Panc1 (cell line): ENCODE measurements at regions not wholly inside any gene's neighbourhood (a gene's known extent, or its start where the extent isn't known, plus 50 kb on each side); places are given as distances from the start of the nearest gene placed in this dataset.

Experiments
- ATAC-seq: fragments of 200-7000 bp; cut with Tn5 transposase; 2 replicates; pipeline ENCODE4 v1.9.1; 2020; ENCODE audit warnings: mild to moderate bottlenecking, moderate library complexity
- BruUV-seq: library from RNA; stranded (reverse); fragments of 400-500 nt; replicated peaks from 2 replicates; lab custom pipeline; 2021; lab: Mats Ljungman, UMichigan
- CTCF ChIA-PET: fragments of 300-600 bp; sonication (Branson Sonifier 250); formaldehyde crosslinking; loops from one replicate; lab custom pipeline; 2022; ENCODE audit warnings: antibody characterized with exemption; lab: Charles Lee
- POLR2A ChIA-PET: fragments of 300-600 bp; sonication (Branson Sonifier 250); formaldehyde crosslinking; loops from one replicate; lab custom pipeline; 2022; ENCODE audit warnings: antibody characterized with exemption; lab: Charles Lee
- DNase-seq: peaks from one replicate; pipeline ENCODE4 v3.0.0-alpha.2; 2010; ENCODE audit warnings: low read depth, low spot score
- H3K27ac ChIP-seq: 2 replicates; pipeline ENCODE4 v1.5.1; 2011; ENCODE audit warnings: mild to moderate bottlenecking, low read length, inconsistent platforms
- H3K27me3 ChIP-seq: fragments of 200-500 bp; sonication (Bioruptor generic); 2 replicates; pipeline ENCODE4 v1.6.0; 2014; ENCODE audit warnings: low read length, inconsistent platforms; ENCODE audit not compliant: control insufficient read depth, insufficient read depth
- H3K36me3 ChIP-seq: fragments of 200-500 bp; sonication (Bioruptor generic); 2 replicates; pipeline ENCODE4 v1.5.1; 2014; ENCODE audit warnings: inconsistent platforms, mild to moderate bottlenecking, low read length, moderate library complexity; ENCODE audit not compliant: control insufficient read depth, insufficient read depth
- H3K4me1 ChIP-seq: 2 replicates; pipeline ENCODE4 v1.5.1; 2011; ENCODE audit warnings: inconsistent platforms, mild to moderate bottlenecking, low read length, moderate library complexity; ENCODE audit not compliant: control insufficient read depth, insufficient read depth
- H3K4me3 ChIP-seq, 2 experiments: 2 replicates each; pipeline ENCODE4 v1.5.1; 2011 to 2012; ENCODE audit warnings: low read depth in 2 of 2, low read length in 2 of 2, mild to moderate bottlenecking in 2 of 2, inconsistent platforms in 1 of 2, moderate library complexity in 1 of 2
- H3K9me3 ChIP-seq: fragments of 200-500 bp; sonication (Bioruptor generic); 2 replicates; pipeline ENCODE4 v1.5.1; 2014; ENCODE audit warnings: low read depth, mild to moderate bottlenecking, inconsistent platforms, low read length, moderate library complexity; ENCODE audit not compliant: control insufficient read depth, insufficient read depth
- CTCF ChIP-seq: fragments of 450-650 bp; IDR thresholded peaks from 2 replicates; pipeline ENCODE4 v1.5.1; 2017; ENCODE audit warnings: mild to moderate bottlenecking
- POLR2AphosphoS5 ChIP-seq: IDR thresholded peaks from 2 replicates; pipeline ENCODE4 v1.6.1; 2012; ENCODE audit warnings: mild to moderate bottlenecking, low read depth, low read length, moderate library complexity
- REST ChIP-seq, 2 experiments: IDR thresholded peaks; 2 replicates each; pipeline ENCODE4 v1.6.1; 2011 to 2012; ENCODE audit warnings: low read depth in 2 of 2, control low read depth in 1 of 2, low read length in 1 of 2, mild to moderate bottlenecking in 1 of 2, moderate library complexity in 1 of 2; ENCODE audit not compliant: insufficient read depth in 1 of 2
- SIN3A ChIP-seq: IDR thresholded peaks from 2 replicates; pipeline ENCODE4 v1.6.1; 2012; ENCODE audit warnings: low read depth, mild to moderate bottlenecking, low read length, moderate library complexity, borderline replicate concordance; ENCODE audit not compliant: insufficient read depth
- TCF7L2 ChIP-seq: IDR thresholded peaks from 2 replicates; pipeline ENCODE4 v1.6.1; 2011; ENCODE audit warnings: mild to moderate bottlenecking, low read depth, low read length, inconsistent platforms
- in situ Hi-C: cut with HindIII; loops from 2 replicates; pipeline ENCODE4 v1.10.0; 2016; ENCODE audit warnings: low sequenced_read_pairs, low pct_unique_long_range_greater_than_20kb
- intact Hi-C: fragments of 100-400 bp; cut with micrococcal nuclease; formaldehyde crosslinking; loops from one replicate; pipeline ENCODE4 v1.10.0; 2022; ENCODE audit not compliant: unreplicated experiment

GRCh38 chr7:13062631-13063030 lies 375.2 kb downstream of the ARL4A start:
- no peak overlapping the region for H3K27ac ChIP-seq
- TF ChIP-seq TCF7L2 = no peak
- TF ChIP-seq POLR2AphosphoS5 = no peak
- TF ChIP-seq CTCF = no peak
- TF ChIP-seq SIN3A = no peak
- no peak for TF ChIP-seq REST (IDR thresholded peaks at IDR 0.05; ENCODE audit: insufficient read depth in 1 of 2, low read depth in 2 of 2, low read length in 1 of 2)
- H3K27me3 ChIP-seq = no peaks in the 10 kb centered on the region
- no peak for DNase-seq
- no TSS peak for BruUV-seq
- H3K36me3 ChIP-seq = no peaks in the 10 kb centered on the region
- ChIA-PET CTCF (no interaction called here), POLR2A (no interaction called here)
- in situ Hi-C loops (no loop called here), intact Hi-C loops (no loop called here)
- H3K4me1 ChIP-seq = no peaks in the 10 kb centered on the region
- no peak overlapping the region for H3K4me3 ChIP-seq
- no peak for ATAC-seq
- H3K9me3 ChIP-seq = no peaks in the 10 kb centered on the region

- in situ Hi-C loops = no loop called here
- intact Hi-C loops = no loop called here
- TF ChIP-seq TCF7L2 (no peak), SIN3A (no peak), CTCF (no peak), POLR2AphosphoS5 (no peak)
- no peaks in the 10 kb centered on the region for H3K4me1 ChIP-seq
- ATAC-seq (no peak), DNase-seq (no peak)
- CTCF ChIA-PET = no interaction called here
- no peaks in the 10 kb centered on the region for H3K9me3 ChIP-seq
- no peak overlapping the region for H3K4me3 ChIP-seq
- no TSS peak for BruUV-seq
- no peaks in the 10 kb centered on the region for H3K36me3 ChIP-seq
- no peak overlapping the region for H3K27ac ChIP-seq
- H3K27me3 ChIP-seq = no peaks in the 10 kb centered on the region
- POLR2A ChIA-PET = no interaction called here
Observed at GRCh38 chr7:13067036-13067435, 379.6 kb downstream of the ARL4A start.

- H3K4me3 ChIP-seq = no peak overlapping the region
- ATAC-seq (no peak), DNase-seq (no peak)
- in situ Hi-C loops = no loop called here
- no peaks in the 10 kb centered on the region for H3K27me3 ChIP-seq
- H3K27ac ChIP-seq = no peak overlapping the region
- TF ChIP-seq CTCF (no peak), POLR2AphosphoS5 (no peak), SIN3A (no peak), TCF7L2 (no peak), REST (IDR thresholded peaks at IDR 0.05; ENCODE audit: insufficient read depth in 1 of 2, low read depth in 2 of 2, low read length in 1 of 2) (no peak)
- no peaks in the 10 kb centered on the region for H3K4me1 ChIP-seq
- H3K36me3 ChIP-seq = no peaks in the 10 kb centered on the region
- ChIA-PET POLR2A (no interaction called here), CTCF (no interaction called here)
- intact Hi-C loops = no loop called here
- BruUV-seq = no TSS peak
- H3K9me3 ChIP-seq = no peaks in the 10 kb centered on the region
Observed at GRCh38 chr7:13068032-13068431, 380.6 kb downstream of the ARL4A start.
